ENCODE measurements at regions not wholly inside any gene's neighbourhood (a gene's known extent, or its start where the extent isn't known, plus 50 kb on each side); places are given as distances from the start of the nearest gene placed in this dataset.

GRCh38 chr2:12120281-12121150 lies 374.1 kb downstream of the LPIN1 start:
- no peak for TF ChIP-seq CTCF (IDR thresholded peaks at IDR 0.05; ENCODE audit: borderline replicate concordance)
- intact Hi-C loops (cut with micrococcal nuclease), result no loop called here

GRCh38 chr2:12124790-12125189 lies 378.4 kb downstream of the LPIN1 start:
- no peak for TF ChIP-seq CTCF (IDR thresholded peaks at IDR 0.05; ENCODE audit: borderline replicate concordance)
- intact Hi-C loops (cut with micrococcal nuclease), result no loop called here
- H3K4me1 ChIP-seq, result no peaks in the 10 kb centered on the region
- H3K36me3 ChIP-seq, result no peaks in the 10 kb centered on the region
- no peak overlapping the region for H3K27ac ChIP-seq (replicated peaks)
- no peak for DNase-seq
- H3K4me3 ChIP-seq, result no peak overlapping the region
- H3K9me3 ChIP-seq (replicated peaks), result peaks cover 8% of the 10 kb centered on the region
- H3K27me3 ChIP-seq (ENCODE audit: low read depth), result no peaks in the 10 kb centered on the region

More at GRCh38 chr2:12120281-12121150, 374.1 kb downstream of the LPIN1 start:
- H3K27me3 ChIP-seq (ENCODE audit: low read depth), result no peaks in the 10 kb centered on the region
- DNase-seq, result no peak
- no peaks in the 10 kb centered on the region for H3K36me3 ChIP-seq
- no peak overlapping the region for H3K4me3 ChIP-seq
- no peaks in the 10 kb centered on the region for H3K9me3 ChIP-seq (replicated peaks)
- no peaks in the 10 kb centered on the region for H3K4me1 ChIP-seq
- no peak overlapping the region for H3K27ac ChIP-seq (replicated peaks)

- H3K9me3 ChIP-seq (replicated peaks), result peaks cover 8% of the 10 kb centered on the region
- no peak overlapping the region for H3K27ac ChIP-seq (replicated peaks)
- H3K36me3 ChIP-seq, result no peaks in the 10 kb centered on the region
- intact Hi-C loops (cut with micrococcal nuclease), result no loop called here
- TF ChIP-seq CTCF (IDR thresholded peaks at IDR 0.05; ENCODE audit: borderline replicate concordance), result no peak
- H3K27me3 ChIP-seq (ENCODE audit: low read depth), result no peaks in the 10 kb centered on the region
- no peaks in the 10 kb centered on the region for H3K4me1 ChIP-seq
- no peak overlapping the region for H3K4me3 ChIP-seq
- no peak for DNase-seq
Measured at GRCh38 chr2:12126318-12126717, 379.9 kb downstream of the LPIN1 start.

- no peak for TF ChIP-seq CTCF (IDR thresholded peaks at IDR 0.05; ENCODE audit: borderline replicate concordance)
- peaks cover 8% of the 10 kb centered on the region for H3K9me3 ChIP-seq (replicated peaks)
Measured at GRCh38 chr2:12127638-12128037, 381.2 kb downstream of the LPIN1 start.

GRCh38 chr2:12131975-12132374 lies 385.5 kb downstream of the LPIN1 start:
- intact Hi-C loops (cut with micrococcal nuclease), result no loop called here
- peaks cover 4% of the 10 kb centered on the region for H3K9me3 ChIP-seq (replicated peaks)
- H3K27ac ChIP-seq (replicated peaks), result no peak overlapping the region
- no peaks in the 10 kb centered on the region for H3K27me3 ChIP-seq (ENCODE audit: low read depth)
- no peak for DNase-seq
- H3K36me3 ChIP-seq, result no peaks in the 10 kb centered on the region
- H3K4me3 ChIP-seq, result no peak overlapping the region
- no peaks in the 10 kb centered on the region for H3K4me1 ChIP-seq
- TF ChIP-seq CTCF (IDR thresholded peaks at IDR 0.05; ENCODE audit: borderline replicate concordance), result no peak

More at GRCh38 chr2:12127638-12128037, 381.2 kb downstream of the LPIN1 start:
- Histone ChIP-seq H3K27me3 (ENCODE audit: low read depth) (no peaks in the 10 kb centered on the region), H3K4me3 (no peak overlapping the region), H3K4me1 (no peaks in the 10 kb centered on the region), H3K27ac (replicated peaks) (no peak overlapping the region), H3K36me3 (no peaks in the 10 kb centered on the region)
- intact Hi-C loops (cut with micrococcal nuclease), result no loop called here
- DNase-seq, result no peak

Data from left ventricle myocardium inferior (tissue), 1 donor.